ENCODE measurements at regions not wholly inside any gene's neighbourhood (a gene's known extent, or its start where the extent isn't known, plus 50 kb on each side); places are given as distances from the start of the nearest gene placed in this dataset.

DNA sequence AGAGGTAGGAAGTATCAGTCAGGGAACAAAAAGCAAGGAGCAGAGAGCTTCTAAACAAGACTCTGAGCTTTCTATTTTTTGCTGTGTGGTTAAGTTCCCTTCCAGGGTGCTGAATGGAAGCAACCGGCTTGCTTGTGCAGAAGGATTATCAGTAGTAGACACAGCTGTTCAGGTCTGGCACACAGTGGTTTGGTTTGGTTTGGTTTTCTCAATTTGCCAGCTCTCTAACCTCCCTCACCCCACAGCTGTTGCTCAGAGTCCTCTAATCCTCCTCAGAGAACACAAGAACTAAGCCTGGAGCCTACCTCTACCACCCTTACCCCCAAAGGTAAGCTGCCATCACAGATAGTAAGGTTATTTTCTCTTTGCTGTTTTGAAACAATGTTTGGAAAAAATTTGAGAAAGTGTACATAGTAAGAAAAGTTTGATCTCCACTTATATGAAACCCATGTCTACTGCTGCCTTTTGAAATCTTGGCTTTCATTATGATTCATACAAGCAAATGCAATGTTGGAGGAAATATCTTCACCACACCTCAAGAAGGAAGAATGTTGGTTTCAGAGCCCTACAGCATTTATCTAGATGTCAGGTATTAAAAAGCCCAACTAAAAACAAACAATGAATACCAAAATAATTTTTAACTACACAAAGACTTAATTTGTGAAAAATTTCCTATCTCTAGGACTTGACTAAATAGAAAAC lies 255.3 kb downstream of the NR4A2 start:
- H3K4me3 Mint-ChIP-seq (ENCODE audit: unreplicated experiment): no peak overlapping the region
- no peak for DNase-seq
- H3K36me3 Mint-ChIP-seq (ENCODE audit: unreplicated experiment): peaks cover 11% of the 10 kb centered on the region
- no peaks in the 10 kb centered on the region for H3K9me3 Mint-ChIP-seq (ENCODE audit: unreplicated experiment)
- no peaks in the 10 kb centered on the region for H3K27me3 Mint-ChIP-seq (ENCODE audit: unreplicated experiment)
- H3K27ac Mint-ChIP-seq (ENCODE audit: unreplicated experiment): no peak overlapping the region
- TF ChIP-seq, protein P1, sequence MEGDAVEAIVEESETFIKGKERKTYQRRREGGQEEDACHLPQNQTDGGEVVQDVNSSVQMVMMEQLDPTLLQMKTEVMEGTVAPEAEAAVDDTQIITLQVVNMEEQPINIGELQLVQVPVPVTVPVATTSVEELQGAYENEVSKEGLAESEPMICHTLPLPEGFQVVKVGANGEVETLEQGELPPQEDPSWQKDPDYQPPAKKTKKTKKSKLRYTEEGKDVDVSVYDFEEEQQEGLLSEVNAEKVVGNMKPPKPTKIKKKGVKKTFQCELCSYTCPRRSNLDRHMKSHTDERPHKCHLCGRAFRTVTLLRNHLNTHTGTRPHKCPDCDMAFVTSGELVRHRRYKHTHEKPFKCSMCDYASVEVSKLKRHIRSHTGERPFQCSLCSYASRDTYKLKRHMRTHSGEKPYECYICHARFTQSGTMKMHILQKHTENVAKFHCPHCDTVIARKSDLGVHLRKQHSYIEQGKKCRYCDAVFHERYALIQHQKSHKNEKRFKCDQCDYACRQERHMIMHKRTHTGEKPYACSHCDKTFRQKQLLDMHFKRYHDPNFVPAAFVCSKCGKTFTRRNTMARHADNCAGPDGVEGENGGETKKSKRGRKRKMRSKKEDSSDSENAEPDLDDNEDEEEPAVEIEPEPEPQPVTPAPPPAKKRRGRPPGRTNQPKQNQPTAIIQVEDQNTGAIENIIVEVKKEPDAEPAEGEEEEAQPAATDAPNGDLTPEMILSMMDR (IDR thresholded peaks at IDR 0.05; ENCODE audit: partially characterized antibody, unreplicated experiment): no peak
- H3K4me1 Mint-ChIP-seq (ENCODE audit: low read depth, unreplicated experiment): peaks cover 6% of the 10 kb centered on the region

- Mint-ChIP-seq H3K27ac (ENCODE audit: unreplicated experiment) (no peak overlapping the region), H3K9me3 (ENCODE audit: unreplicated experiment) (no peaks in the 10 kb centered on the region), H3K4me1 (ENCODE audit: low read depth, unreplicated experiment) (no peaks in the 10 kb centered on the region), H3K27me3 (ENCODE audit: unreplicated experiment) (no peaks in the 10 kb centered on the region), H3K36me3 (ENCODE audit: unreplicated experiment) (no peaks in the 10 kb centered on the region), H3K4me3 (ENCODE audit: unreplicated experiment) (no peak overlapping the region)
- DNase-seq: no peak
- TF ChIP-seq, protein P1 (IDR thresholded peaks at IDR 0.05; ENCODE audit: partially characterized antibody, unreplicated experiment): no peak
Measured at GRCh38 chr2:156065912-156066311, 266.6 kb downstream of the NR4A2 start.

DNA sequence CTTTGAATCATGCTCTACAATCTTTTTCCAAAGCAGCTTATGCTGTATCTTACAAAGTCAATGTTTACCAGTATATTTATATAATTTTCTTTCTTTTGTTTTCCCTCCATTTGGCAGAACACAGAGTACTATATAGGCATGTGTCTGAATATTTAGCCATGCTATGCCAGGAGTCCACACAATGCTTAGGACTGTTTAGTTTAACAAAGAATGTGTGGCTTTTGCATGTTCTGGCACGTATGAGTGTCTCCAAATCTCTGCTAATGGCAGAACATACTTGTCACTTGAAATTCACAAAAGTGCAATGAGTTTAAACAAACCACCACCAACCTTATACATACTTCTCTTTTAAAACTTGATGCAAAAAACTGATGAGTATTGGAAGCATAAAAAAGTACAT lies 268.0 kb downstream of the NR4A2 start:
- no peaks in the 10 kb centered on the region for H3K36me3 Mint-ChIP-seq (ENCODE audit: unreplicated experiment)

DNA sequence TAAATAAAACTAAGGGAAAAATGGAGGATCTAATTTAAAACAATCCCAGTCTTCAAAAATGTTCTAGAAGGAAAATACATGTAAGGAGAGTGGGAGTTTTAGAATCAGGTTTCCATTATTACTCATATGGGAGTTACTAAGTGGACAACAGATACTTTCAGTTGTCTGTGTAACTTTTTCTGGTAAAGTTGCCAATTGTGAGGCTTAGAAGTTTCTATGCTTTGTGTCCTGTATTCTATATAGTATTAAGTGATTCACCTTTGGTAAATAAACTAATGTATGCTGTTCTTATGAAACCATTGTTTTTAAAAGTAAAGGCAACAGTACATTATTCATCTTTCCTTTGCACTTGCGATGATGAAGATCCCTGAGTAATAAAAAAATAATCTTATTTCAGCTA lies 274.9 kb downstream of the NR4A2 start:
- peaks cover 2% of the 10 kb centered on the region for H3K4me1 Mint-ChIP-seq (ENCODE audit: low read depth, unreplicated experiment)
- DNase-seq: no peak
- peaks cover 2% of the 10 kb centered on the region for H3K9me3 Mint-ChIP-seq (ENCODE audit: unreplicated experiment)
- no peaks in the 10 kb centered on the region for H3K36me3 Mint-ChIP-seq (ENCODE audit: unreplicated experiment)
- peaks cover 3% of the 10 kb centered on the region for H3K27me3 Mint-ChIP-seq (ENCODE audit: unreplicated experiment)
- H3K27ac Mint-ChIP-seq (ENCODE audit: unreplicated experiment): no peak overlapping the region
- TF ChIP-seq, protein P1 (IDR thresholded peaks at IDR 0.05; ENCODE audit: partially characterized antibody, unreplicated experiment): no peak
- H3K4me3 Mint-ChIP-seq (ENCODE audit: unreplicated experiment): no peak overlapping the region

More for the DNA sequence above, 268.0 kb downstream of the NR4A2 start:
- H3K27ac Mint-ChIP-seq (ENCODE audit: unreplicated experiment): no peak overlapping the region
- DNase-seq: no peak
- H3K4me3 Mint-ChIP-seq (ENCODE audit: unreplicated experiment): no peak overlapping the region
- TF ChIP-seq, protein P1 (IDR thresholded peaks at IDR 0.05; ENCODE audit: partially characterized antibody, unreplicated experiment): no peak
- H3K4me1 Mint-ChIP-seq (ENCODE audit: low read depth, unreplicated experiment): no peaks in the 10 kb centered on the region
- no peaks in the 10 kb centered on the region for H3K27me3 Mint-ChIP-seq (ENCODE audit: unreplicated experiment)
- H3K9me3 Mint-ChIP-seq (ENCODE audit: unreplicated experiment): no peaks in the 10 kb centered on the region

DNA sequence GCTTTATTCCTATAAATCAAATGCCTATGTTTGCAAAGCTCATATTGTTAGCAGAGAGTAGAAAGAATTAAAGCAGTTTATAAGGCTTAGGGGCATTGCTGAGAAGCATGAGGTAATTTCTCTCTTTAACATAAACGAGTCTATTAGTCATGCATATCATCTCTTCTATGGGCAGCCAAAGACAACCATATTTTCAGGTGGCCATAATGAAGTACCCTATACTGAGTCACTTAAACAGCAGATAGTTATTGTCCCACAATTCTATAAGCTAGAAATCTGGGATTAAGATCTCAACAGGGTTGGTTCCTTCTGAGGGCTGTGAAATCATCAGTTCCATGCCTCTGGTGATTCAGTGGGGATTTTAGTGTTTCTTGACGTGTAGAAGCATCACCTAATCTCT lies 277.5 kb downstream of the NR4A2 start:
- peaks cover 4% of the 10 kb centered on the region for H3K27me3 Mint-ChIP-seq (ENCODE audit: unreplicated experiment)
- TF ChIP-seq, protein P1 (IDR thresholded peaks at IDR 0.05; ENCODE audit: partially characterized antibody, unreplicated experiment): no peak
- no peak overlapping the region for H3K4me3 Mint-ChIP-seq (ENCODE audit: unreplicated experiment)
- peaks cover 2% of the 10 kb centered on the region for H3K9me3 Mint-ChIP-seq (ENCODE audit: unreplicated experiment)
- no peaks in the 10 kb centered on the region for H3K36me3 Mint-ChIP-seq (ENCODE audit: unreplicated experiment)
- peaks cover 2% of the 10 kb centered on the region for H3K4me1 Mint-ChIP-seq (ENCODE audit: low read depth, unreplicated experiment)
- H3K27ac Mint-ChIP-seq (ENCODE audit: unreplicated experiment): no peak overlapping the region
- no peak for DNase-seq

All from glutamatergic neuron (in vitro differentiated cells).